ENCODE measurements at regions not wholly inside any gene's neighbourhood (a gene's known extent, or its start where the extent isn't known, plus 50 kb on each side); places are given as distances from the start of the nearest gene placed in this dataset.

GRCh38 chr9:99391937-99392594 lies 170.0 kb downstream of the SEC61B start:
- no peak for DNase-seq (ENCODE audit: low read depth in 2 of 2, low spot score in 1 of 2)

GRCh38 chr9:99392986-99393385 lies 170.9 kb downstream of the SEC61B start:
- no peak for DNase-seq (ENCODE audit: low read depth in 2 of 2, low spot score in 1 of 2)

GRCh38 chr9:99393993-99394392 lies 171.9 kb downstream of the SEC61B start:
- DNase-seq (ENCODE audit: low read depth in 2 of 2, low spot score in 1 of 2) = no peak

- DNase-seq (ENCODE audit: low read depth in 2 of 2, low spot score in 1 of 2) = no peak
Observed at GRCh38 chr9:99398241-99398640, 176.2 kb downstream of the SEC61B start.

- no peak for DNase-seq (ENCODE audit: low read depth in 2 of 2, low spot score in 1 of 2)
Observed at GRCh38 chr9:99399474-99399873, 177.4 kb downstream of the SEC61B start.

- DNase-seq (ENCODE audit: low read depth in 2 of 2, low spot score in 1 of 2) = no peak
Observed at GRCh38 chr9:99400184-99400731, 178.2 kb downstream of the SEC61B start.

GRCh38 chr9:99401680-99402504 lies 179.8 kb downstream of the SEC61B start:
- no peak for DNase-seq (ENCODE audit: low read depth in 2 of 2, low spot score in 1 of 2)

GRCh38 chr9:99403371-99403770 lies 181.3 kb downstream of the SEC61B start:
- no peak for DNase-seq (ENCODE audit: low read depth in 2 of 2, low spot score in 1 of 2)

GRCh38 chr9:99405359-99405758 lies 183.3 kb downstream of the SEC61B start:
- no peak for DNase-seq (ENCODE audit: low read depth in 2 of 2, low spot score in 1 of 2)

GRCh38 chr9:99406939-99407338 lies 184.9 kb downstream of the SEC61B start:
- no peak for DNase-seq (ENCODE audit: low read depth in 2 of 2, low spot score in 1 of 2)

- DNase-seq (ENCODE audit: low read depth in 2 of 2, low spot score in 1 of 2) = no peak
Observed at GRCh38 chr9:99411068-99411467, 189.0 kb downstream of the SEC61B start.

- no peak for DNase-seq (ENCODE audit: low read depth in 2 of 2, low spot score in 1 of 2)
Observed at GRCh38 chr9:99411479-99412115, 189.5 kb downstream of the SEC61B start.

GRCh38 chr9:99412606-99413005 lies 190.5 kb downstream of the SEC61B start:
- no peak for DNase-seq (ENCODE audit: low read depth in 2 of 2, low spot score in 1 of 2)

GRCh38 chr9:99414321-99414720 lies 192.2 kb downstream of the SEC61B start:
- no peak for DNase-seq (ENCODE audit: low read depth in 2 of 2, low spot score in 1 of 2)

GRCh38 chr9:99415606-99416005 lies 193.5 kb downstream of the SEC61B start:
- DNase-seq (ENCODE audit: low read depth in 2 of 2, low spot score in 1 of 2) = no peak

- DNase-seq (ENCODE audit: low read depth in 2 of 2, low spot score in 1 of 2) = no peak
Observed at GRCh38 chr9:99416007-99416406, 193.9 kb downstream of the SEC61B start.

- no peak for DNase-seq (ENCODE audit: low read depth in 2 of 2, low spot score in 1 of 2)
Observed at GRCh38 chr9:99419070-99419469, 197.0 kb downstream of the SEC61B start.

- DNase-seq (ENCODE audit: low read depth in 2 of 2, low spot score in 1 of 2) = no peak
Observed at GRCh38 chr9:99421369-99421768, 199.3 kb downstream of the SEC61B start.

GRCh38 chr9:99425124-99425523 lies 203.0 kb downstream of the SEC61B start:
- DNase-seq (ENCODE audit: low read depth in 2 of 2, low spot score in 1 of 2) = no peak

- no peak for DNase-seq (ENCODE audit: low read depth in 2 of 2, low spot score in 1 of 2)
Observed at GRCh38 chr9:99425923-99426842, 204.1 kb downstream of the SEC61B start.

- no peak for DNase-seq (ENCODE audit: low read depth in 2 of 2, low spot score in 1 of 2)
Observed at GRCh38 chr9:99427260-99427659, 205.2 kb downstream of the SEC61B start.
